Neural progenitor cell (in vitro differentiated cells): ENCODE measurements at regions not wholly inside any gene's neighbourhood (a gene's known extent, or its start where the extent isn't known, plus 50 kb on each side); places are given as distances from the start of the nearest gene placed in this dataset.

Experiments used
- DNase-seq: peaks from one replicate; pipeline ENCODE4 v3.0.0-alpha.2; 2016; ENCODE audit warnings: low spot score
- H2AFZ ChIP-seq: fragments of 200-600 bp; sonication (generic); replicated peaks from 2 replicates; pipeline ENCODE4 v1.6.1; 2016; ENCODE audit warnings: antibody characterized with exemption
- H3F3A ChIP-seq: fragments of 200-600 bp; sonication (generic); 2 replicates; pipeline ENCODE4 v1.6.1; 2016; ENCODE audit warnings: antibody characterized with exemption, low read depth
- H3K27ac ChIP-seq: fragments of 200-600 bp; sonication (generic); 2 replicates; pipeline ENCODE4 v1.5.1; 2016; ENCODE audit warnings: mild to moderate bottlenecking
- H3K27me3 ChIP-seq: fragments of 200-600 bp; sonication (generic); 2 replicates; pipeline ENCODE4 v1.6.1; 2016; ENCODE audit warnings: mild to moderate bottlenecking, moderate library complexity
- H3K36me3 ChIP-seq: fragments of 200-600 bp; sonication (generic); 2 replicates; pipeline ENCODE4 v1.5.1; 2016
- H3K4me1 ChIP-seq: fragments of 200-600 bp; sonication (generic); 2 replicates; pipeline ENCODE4 v1.6.1; 2016; ENCODE audit warnings: mixed run types
- H3K4me2 ChIP-seq: fragments of 200-600 bp; sonication (generic); 2 replicates; pipeline ENCODE4 v1.6.1; 2016
- H3K4me3 ChIP-seq: fragments of 200-600 bp; sonication (generic); 2 replicates; pipeline ENCODE4 v1.5.1; 2016
- H3K79me2 ChIP-seq: fragments of 200-600 bp; sonication (generic); 2 replicates; pipeline ENCODE4 v1.6.1; 2016; ENCODE audit warnings: low read depth
- H3K9ac ChIP-seq: fragments of 200-600 bp; sonication (generic); 2 replicates; pipeline ENCODE4 v1.6.1; 2016
- H3K9me3 ChIP-seq: fragments of 200-600 bp; sonication (generic); 2 replicates; pipeline ENCODE4 v1.5.1; 2016; ENCODE audit warnings: low read depth
- H4K20me1 ChIP-seq: fragments of 200-600 bp; sonication (generic); 2 replicates; pipeline ENCODE4 v1.6.1; 2016; ENCODE audit warnings: low read depth
- H3K27ac Mint-ChIP-seq: 3 replicates; pipeline ENCODE4 v1.8.0; 2021; ENCODE audit warnings: mixed read lengths
- H3K27me3 Mint-ChIP-seq: 2 replicates; pipeline ENCODE4 v1.8.0; 2022; ENCODE audit warnings: low read depth, mild to moderate bottlenecking, inconsistent platforms, moderate library complexity, mixed read lengths; ENCODE audit not compliant: insufficient read depth
- H3K36me3 Mint-ChIP-seq: 3 replicates; pipeline ENCODE4 v1.8.0; 2021; ENCODE audit warnings: mixed read lengths
- H3K4me1 Mint-ChIP-seq: 3 replicates; pipeline ENCODE4 v1.8.0; 2021; ENCODE audit warnings: mixed read lengths
- H3K4me3 Mint-ChIP-seq: 3 replicates; pipeline ENCODE4 v1.8.0; 2021; ENCODE audit warnings: mild to moderate bottlenecking, moderate library complexity, mixed read lengths
- H3K9me3 Mint-ChIP-seq: 3 replicates; pipeline ENCODE4 v1.8.0; 2020; ENCODE audit warnings: mixed read lengths
- CTCF ChIP-seq: fragments of 200-600 bp; sonication (generic); IDR thresholded peaks from 2 replicates; pipeline ENCODE4 v1.5.1; 2017; ENCODE audit warnings: antibody characterized with exemption, mild to moderate bottlenecking
- EZH2 ChIP-seq: fragments of 200-600 bp; sonication (generic); IDR thresholded peaks from 2 replicates; pipeline ENCODE4 v1.6.1; 2017; ENCODE audit warnings: antibody characterized with exemption, mild to moderate bottlenecking, moderate library complexity
- EZH2phosphoT487 ChIP-seq: fragments of 200-600 bp; sonication (generic); IDR thresholded peaks from 2 replicates; pipeline ENCODE4 v1.6.1; 2017; ENCODE audit warnings: antibody characterized with exemption

- no peaks in the 10 kb centered on the region for H4K20me1 ChIP-seq
- H3K9ac ChIP-seq, result no peak overlapping the region
- no peaks in the 10 kb centered on the region for H3K9me3 ChIP-seq
- no peak overlapping the region for H3K4me2 ChIP-seq
- Mint-ChIP-seq H3K27ac (no peak overlapping the region), H3K4me1 (no peaks in the 10 kb centered on the region), H3K4me3 (no peak overlapping the region), H3K27me3 (no peaks in the 10 kb centered on the region), H3K36me3 (no peaks in the 10 kb centered on the region), H3K9me3 (no peaks in the 10 kb centered on the region)
- TF ChIP-seq CTCF (no peak), EZH2 (no peak), EZH2phosphoT487 (no peak)
- H3F3A ChIP-seq, result no peaks in the 10 kb centered on the region
- no peak overlapping the region for H2AFZ ChIP-seq
- no peak for DNase-seq
- no peak overlapping the region for H3K4me3 ChIP-seq
- H3K4me1 ChIP-seq, result no peaks in the 10 kb centered on the region
- H3K36me3 ChIP-seq, result no peaks in the 10 kb centered on the region
- H3K27me3 ChIP-seq, result no peaks in the 10 kb centered on the region
- no peaks in the 10 kb centered on the region for H3K79me2 ChIP-seq
- no peak overlapping the region for H3K27ac ChIP-seq
Observed at GRCh38 chr3:24730173-24730572, 235.5 kb upstream of the THRB start.

- H2AFZ ChIP-seq, result no peak overlapping the region
- no peaks in the 10 kb centered on the region for H4K20me1 ChIP-seq
- Mint-ChIP-seq H3K36me3 (no peaks in the 10 kb centered on the region), H3K9me3 (no peaks in the 10 kb centered on the region), H3K27me3 (no peaks in the 10 kb centered on the region), H3K4me3 (no peak overlapping the region), H3K27ac (no peak overlapping the region), H3K4me1 (no peaks in the 10 kb centered on the region)
- DNase-seq, result no peak
- H3K4me3 ChIP-seq, result no peak overlapping the region
- no peaks in the 10 kb centered on the region for H3K36me3 ChIP-seq
- H3K9ac ChIP-seq, result no peak overlapping the region
- no peak overlapping the region for H3K27ac ChIP-seq
- no peaks in the 10 kb centered on the region for H3K4me1 ChIP-seq
- no peaks in the 10 kb centered on the region for H3K9me3 ChIP-seq
- TF ChIP-seq EZH2, result no peak
- TF ChIP-seq CTCF, result no peak
- TF ChIP-seq EZH2phosphoT487, result no peak
- no peaks in the 10 kb centered on the region for H3K79me2 ChIP-seq
- H3K4me2 ChIP-seq, result no peak overlapping the region
- H3F3A ChIP-seq, result no peaks in the 10 kb centered on the region
- no peaks in the 10 kb centered on the region for H3K27me3 ChIP-seq
Observed at GRCh38 chr3:24734019-24734418, 239.4 kb upstream of the THRB start.

GRCh38 chr3:24736701-24737100 is 242.1 kb upstream of the THRB start:
- H3K79me2 ChIP-seq, result no peaks in the 10 kb centered on the region
- TF ChIP-seq EZH2 (no peak), CTCF (no peak), EZH2phosphoT487 (no peak)
- no peak overlapping the region for H3K27ac ChIP-seq
- H3K4me2 ChIP-seq, result no peak overlapping the region
- DNase-seq, result no peak
- Mint-ChIP-seq H3K4me3 (no peak overlapping the region), H3K36me3 (no peaks in the 10 kb centered on the region), H3K4me1 (peaks cover 19% of the 10 kb centered on the region), H3K9me3 (no peaks in the 10 kb centered on the region), H3K27ac (no peak overlapping the region), H3K27me3 (peaks cover 3% of the 10 kb centered on the region)
- no peak overlapping the region for H2AFZ ChIP-seq
- no peaks in the 10 kb centered on the region for H3K4me1 ChIP-seq
- no peaks in the 10 kb centered on the region for H3K27me3 ChIP-seq
- H3K9ac ChIP-seq, result no peak overlapping the region
- H3K36me3 ChIP-seq, result no peaks in the 10 kb centered on the region
- no peak overlapping the region for H3K4me3 ChIP-seq
- no peaks in the 10 kb centered on the region for H3K9me3 ChIP-seq
- no peaks in the 10 kb centered on the region for H3F3A ChIP-seq
- H4K20me1 ChIP-seq, result no peaks in the 10 kb centered on the region

- peak; percentile 16 for DNase-seq
- Mint-ChIP-seq H3K4me1 (peaks cover 20% of the 10 kb centered on the region), H3K9me3 (no peaks in the 10 kb centered on the region), H3K27ac (no peak overlapping the region), H3K27me3 (peaks cover 3% of the 10 kb centered on the region), H3K4me3 (no peak overlapping the region), H3K36me3 (no peaks in the 10 kb centered on the region)
- Histone ChIP-seq H3F3A (no peaks in the 10 kb centered on the region), H3K9me3 (no peaks in the 10 kb centered on the region), H3K79me2 (no peaks in the 10 kb centered on the region), H2AFZ (no peak overlapping the region), H3K4me2 (no peak overlapping the region), H3K9ac (no peak overlapping the region), H3K27ac (no peak overlapping the region), H3K27me3 (no peaks in the 10 kb centered on the region), H3K36me3 (no peaks in the 10 kb centered on the region), H3K4me1 (peaks cover 7% of the 10 kb centered on the region), H4K20me1 (no peaks in the 10 kb centered on the region), H3K4me3 (no peak overlapping the region)
- TF ChIP-seq EZH2phosphoT487, result no peak
- no peak for TF ChIP-seq EZH2
- no peak for TF ChIP-seq CTCF
Observed at GRCh38 chr3:24740326-24740725, 245.7 kb upstream of the THRB start.
